ENCODE measurements at regions not wholly inside any gene's neighbourhood (a gene's known extent, or its start where the extent isn't known, plus 50 kb on each side); places are given as distances from the start of the nearest gene placed in this dataset.

GRCh38 chr3:8239718-8240695 lies 261.6 kb upstream of the LMCD1 start:
- Histone ChIP-seq H3K27me3 (replicated peaks; ENCODE audit: control insufficient read depth, insufficient read depth, low read length) (no peaks in the 10 kb centered on the region), H3K36me3 (ENCODE audit: control insufficient read depth, insufficient read depth, low read length) (no peaks in the 10 kb centered on the region), H3K4me3 (replicated peaks; ENCODE audit: low read depth, low read length) (no peak overlapping the region)
- peak; percentile 6 for DNase-seq (ENCODE audit: extremely low read depth, insufficient read length)
- peak; percentile 95 for TF ChIP-seq CTCF (IDR thresholded peaks at IDR 0.05; ENCODE audit: insufficient read depth, low read length, poor library complexity, severe bottlenecking)

GRCh38 chr3:8246070-8246469 lies 255.6 kb upstream of the LMCD1 start:
- Histone ChIP-seq H3K27me3 (replicated peaks; ENCODE audit: control insufficient read depth, insufficient read depth, low read length) (no peaks in the 10 kb centered on the region), H3K4me3 (replicated peaks; ENCODE audit: low read depth, low read length) (no peak overlapping the region), H3K36me3 (ENCODE audit: control insufficient read depth, insufficient read depth, low read length) (no peaks in the 10 kb centered on the region)
- no peak for DNase-seq (ENCODE audit: extremely low read depth, insufficient read length)
- TF ChIP-seq CTCF (IDR thresholded peaks at IDR 0.05; ENCODE audit: insufficient read depth, low read length, poor library complexity, severe bottlenecking), result no peak

- no peak for TF ChIP-seq CTCF (IDR thresholded peaks at IDR 0.05; ENCODE audit: insufficient read depth, low read length, poor library complexity, severe bottlenecking)
- Histone ChIP-seq H3K27me3 (replicated peaks; ENCODE audit: control insufficient read depth, insufficient read depth, low read length) (no peaks in the 10 kb centered on the region), H3K36me3 (ENCODE audit: control insufficient read depth, insufficient read depth, low read length) (no peaks in the 10 kb centered on the region), H3K4me3 (replicated peaks; ENCODE audit: low read depth, low read length) (no peak overlapping the region)
- DNase-seq (ENCODE audit: extremely low read depth, insufficient read length), result no peak
These were observed 248.4 kb upstream of the LMCD1 start for GRCh38 chr3:8253201-8253600.

- no peaks in the 10 kb centered on the region for H3K27me3 ChIP-seq (replicated peaks; ENCODE audit: control insufficient read depth, insufficient read depth, low read length)
- H3K4me3 ChIP-seq (replicated peaks; ENCODE audit: low read depth, low read length), result no peak overlapping the region
- DNase-seq (ENCODE audit: extremely low read depth, insufficient read length), result no peak
- no peak for TF ChIP-seq CTCF (IDR thresholded peaks at IDR 0.05; ENCODE audit: insufficient read depth, low read length, poor library complexity, severe bottlenecking)
- H3K36me3 ChIP-seq (ENCODE audit: control insufficient read depth, insufficient read depth, low read length), result no peaks in the 10 kb centered on the region
These were observed 247.1 kb upstream of the LMCD1 start for GRCh38 chr3:8254489-8254888.

- no peak for TF ChIP-seq CTCF (IDR thresholded peaks at IDR 0.05; ENCODE audit: insufficient read depth, low read length, poor library complexity, severe bottlenecking)
These were observed 245.9 kb upstream of the LMCD1 start for GRCh38 chr3:8255725-8256124.

More at GRCh38 chr3:8255725-8256124, 245.9 kb upstream of the LMCD1 start:
- no peak for DNase-seq (ENCODE audit: extremely low read depth, insufficient read length)
- no peaks in the 10 kb centered on the region for H3K36me3 ChIP-seq (ENCODE audit: control insufficient read depth, insufficient read depth, low read length)
- H3K4me3 ChIP-seq (replicated peaks; ENCODE audit: low read depth, low read length), result no peak overlapping the region
- H3K27me3 ChIP-seq (replicated peaks; ENCODE audit: control insufficient read depth, insufficient read depth, low read length), result no peaks in the 10 kb centered on the region
